ENCODE measurements at regions not wholly inside any gene's neighbourhood (a gene's known extent, or its start where the extent isn't known, plus 50 kb on each side); places are given as distances from the start of the nearest gene placed in this dataset.
"Not testable (repeated sequence)": the region's sequence is repeated elsewhere in the genome, so short reads cannot be mapped to it uniquely, and the experiment has no call there.

- DNase-seq (ENCODE audit: low read depth in 4 of 4, low spot score in 2 of 4): no peak
Measured at GRCh38 chr21:41571938-41572510, 64.1 kb upstream of the TMPRSS2 start.

GRCh38 chr21:41570791-41571355, 62.9 kb upstream of the TMPRSS2 start:
- no peak for DNase-seq (ENCODE audit: low read depth in 4 of 4, low spot score in 2 of 4)

GRCh38 chr21:41568606-41569385, 60.8 kb upstream of the TMPRSS2 start:
- DNase-seq (ENCODE audit: low read depth in 4 of 4, low spot score in 2 of 4): no peak

- DNase-seq (ENCODE audit: low read depth in 4 of 4, low spot score in 2 of 4): no peak
Measured at GRCh38 chr21:41567901-41568510, 60.0 kb upstream of the TMPRSS2 start.

- DNase-seq (ENCODE audit: low read depth in 4 of 4, low spot score in 2 of 4): not testable (repeated sequence)
Measured at GRCh38 chr21:41567237-41567636, 59.3 kb upstream of the TMPRSS2 start.

GRCh38 chr21:41566500-41567014, 58.6 kb upstream of the TMPRSS2 start:
- no peak for DNase-seq (ENCODE audit: low read depth in 4 of 4, low spot score in 2 of 4)

- no peak for DNase-seq (ENCODE audit: low read depth in 4 of 4, low spot score in 2 of 4)
Measured at GRCh38 chr21:41565550-41565949, 57.6 kb upstream of the TMPRSS2 start.

- no peak for DNase-seq (ENCODE audit: low read depth in 4 of 4, low spot score in 2 of 4)
Measured at GRCh38 chr21:41564871-41565274, 56.9 kb upstream of the TMPRSS2 start.

GRCh38 chr21:41562101-41563000, 54.4 kb upstream of the TMPRSS2 start:
- DNase-seq (ENCODE audit: low read depth in 4 of 4, low spot score in 2 of 4): no peak

GRCh38 chr21:41561701-41562100, 53.7 kb upstream of the TMPRSS2 start:
- DNase-seq (ENCODE audit: low read depth in 4 of 4, low spot score in 2 of 4): no peak

GRCh38 chr21:41560661-41561158, 52.8 kb upstream of the TMPRSS2 start:
- DNase-seq (ENCODE audit: low read depth in 4 of 4, low spot score in 2 of 4): no peak

GRCh38 chr21:41559658-41560631, 52.0 kb upstream of the TMPRSS2 start:
- no peak for DNase-seq (ENCODE audit: low read depth in 4 of 4, low spot score in 2 of 4)

- no peak for DNase-seq (ENCODE audit: low read depth in 4 of 4, low spot score in 2 of 4)
Measured at GRCh38 chr21:41558842-41559241, 50.9 kb upstream of the TMPRSS2 start.

GRCh38 chr21:41557884-41558283, 49.9 kb upstream of the TMPRSS2 start:
- no peak for DNase-seq (ENCODE audit: low read depth in 4 of 4, low spot score in 2 of 4)

All from left renal cortex interstitium (tissue), 4 donors.